HS-27A (cell line): ENCODE measurements at regions not wholly inside any gene's neighbourhood (a gene's known extent, or its start where the extent isn't known, plus 50 kb on each side); places are given as distances from the start of the nearest gene placed in this dataset.
A peak's percentile ranks its signal among the peaks of the same experiment; 100 is the strongest.
"Not testable (repeated sequence)": the region's sequence is repeated elsewhere in the genome, so short reads cannot be mapped to it uniquely, and the experiment has no call there.

ENCODE experiments used
- DNase-seq: peaks from one replicate; pipeline ENCODE4 v3.0.0-alpha.2; 2012; ENCODE audit warnings: low read depth, missing footprints

- DNase-seq = peak; percentile 48
Observed at GRCh38 chr1:817071-817599, 106.6 kb upstream of the SAMD11 start.

GRCh38 chr1:817658-818617, 105.8 kb upstream of the SAMD11 start:
- DNase-seq = not testable (repeated sequence)

GRCh38 chr1:818618-819291, 105.0 kb upstream of the SAMD11 start:
- no peak for DNase-seq

- no peak for DNase-seq
Observed at GRCh38 chr1:820962-821361, 102.8 kb upstream of the SAMD11 start.

GRCh38 chr1:826808-827207, 96.9 kb upstream of the SAMD11 start:
- not testable (repeated sequence) for DNase-seq

GRCh38 chr1:827211-828063, 96.3 kb upstream of the SAMD11 start:
- peak; percentile 63 for DNase-seq

GRCh38 chr1:829324-829723, 94.4 kb upstream of the SAMD11 start:
- DNase-seq = not testable (repeated sequence)

- DNase-seq = not testable (repeated sequence)
Observed at GRCh38 chr1:829932-830331, 93.8 kb upstream of the SAMD11 start.

- not testable (repeated sequence) for DNase-seq
Observed at GRCh38 chr1:830750-831149, 93.0 kb upstream of the SAMD11 start.

GRCh38 chr1:831522-831921, 92.2 kb upstream of the SAMD11 start:
- no peak for DNase-seq

GRCh38 chr1:832136-832535, 91.6 kb upstream of the SAMD11 start:
- no peak for DNase-seq

GRCh38 chr1:833226-833625, 90.5 kb upstream of the SAMD11 start:
- not testable (repeated sequence) for DNase-seq

- DNase-seq = not testable (repeated sequence)
Observed at GRCh38 chr1:835509-835908, 88.2 kb upstream of the SAMD11 start.

- not testable (repeated sequence) for DNase-seq
Observed at GRCh38 chr1:837601-838000, 86.1 kb upstream of the SAMD11 start.

- DNase-seq = not testable (repeated sequence)
Observed at GRCh38 chr1:838291-838690, 85.4 kb upstream of the SAMD11 start.

GRCh38 chr1:840592-840991, 83.1 kb upstream of the SAMD11 start:
- DNase-seq = not testable (repeated sequence)

GRCh38 chr1:841671-842425, 81.9 kb upstream of the SAMD11 start:
- DNase-seq = not testable (repeated sequence)

GRCh38 chr1:842799-843198, 80.9 kb upstream of the SAMD11 start:
- not testable (repeated sequence) for DNase-seq

GRCh38 chr1:843946-844345, 79.8 kb upstream of the SAMD11 start:
- not testable (repeated sequence) for DNase-seq

- DNase-seq = no peak
Observed at GRCh38 chr1:844472-845026, 79.2 kb upstream of the SAMD11 start.

GRCh38 chr1:845641-846040, 78.1 kb upstream of the SAMD11 start:
- not testable (repeated sequence) for DNase-seq
